Lung (tissue), 11 donors: ENCODE measurements at regions not wholly inside any gene's neighbourhood (a gene's known extent, or its start where the extent isn't known, plus 50 kb on each side); places are given as distances from the start of the nearest gene placed in this dataset.

Source experiments
- ATAC-seq: fragments of 200-7000 bp; cut with Tn5 transposase; one replicate; pipeline ENCODE4 v1.9.1; 2020; ENCODE audit warnings: moderate number of reproducible peaks; ENCODE audit not compliant: insufficient read depth, low FRiP score
- DNase-seq, 3 donors: peaks; one replicate each; pipeline ENCODE4 v3.0.0-alpha.2; 2013 to 2017
- H3K27ac ChIP-seq, 2 donors: one replicate each; pipeline ENCODE4 v1.5.1; 2013; ENCODE audit warnings: mild to moderate bottlenecking in 2 of 2, moderate library complexity in 2 of 2, control low read depth in 1 of 2, inconsistent platforms in 1 of 2, low read depth in 1 of 2, low read length in 1 of 2
- H3K27me3 ChIP-seq, 3 donors: one replicate each; pipeline ENCODE4 v1.5.1; 2013; ENCODE audit warnings: low read length in 2 of 3; ENCODE audit not compliant: control insufficient read depth in 3 of 3, insufficient read depth in 3 of 3
- H3K36me3 ChIP-seq, 4 donors: one replicate each; pipeline ENCODE4 v1.5.1; 2013; ENCODE audit warnings: low read length in 4 of 4, mild to moderate bottlenecking in 1 of 4, moderate library complexity in 1 of 4; ENCODE audit not compliant: control insufficient read depth in 4 of 4, insufficient read depth in 4 of 4
- H3K4me1 ChIP-seq, 5 donors: one replicate each; pipeline ENCODE4 v1.5.1; 2013; ENCODE audit warnings: low read length in 5 of 5, mild to moderate bottlenecking in 2 of 5, moderate library complexity in 1 of 5; ENCODE audit not compliant: control insufficient read depth in 5 of 5, insufficient read depth in 5 of 5
- H3K4me3 ChIP-seq: one replicate; pipeline ENCODE4 v1.5.1; 2013; ENCODE audit warnings: mild to moderate bottlenecking, control low read depth, moderate library complexity
- H3K9ac ChIP-seq, 2 donors: one replicate each; pipeline ENCODE4 v1.5.1; 2013; ENCODE audit warnings: low read length in 2 of 2, control low read depth in 1 of 2; ENCODE audit not compliant: insufficient read depth in 1 of 2
- H3K9me3 ChIP-seq, 4 donors: one replicate each; pipeline ENCODE4 v1.5.1; 2013; ENCODE audit warnings: low read length in 3 of 4, mild to moderate bottlenecking in 1 of 4, moderate library complexity in 1 of 4; ENCODE audit not compliant: control insufficient read depth in 4 of 4, insufficient read depth in 3 of 4
- CTCF ChIP-seq: IDR thresholded peaks from 2 replicates; pipeline ENCODE4 v1.5.1; 2012; ENCODE audit warnings: mild to moderate bottlenecking; ENCODE audit errors: control extremely low read depth, extremely low read depth
- WGBS, 2 donors: extraction: QIAGEN DNeasy Blood & Tissue Kit; methylation state at CpG; one replicate each; pipeline ENCODE4 v1.1.7; 2013; 5-methylcytosine and 5-hydroxymethylcytosine counted together
- donor health status: control.
- donor health status: control.
- donor health status: Bipolar disorder and iron deficiency.
- donor health status: healthy.
- donor health status: DM: yes; HTN: yes; CAD: no.

DNA sequence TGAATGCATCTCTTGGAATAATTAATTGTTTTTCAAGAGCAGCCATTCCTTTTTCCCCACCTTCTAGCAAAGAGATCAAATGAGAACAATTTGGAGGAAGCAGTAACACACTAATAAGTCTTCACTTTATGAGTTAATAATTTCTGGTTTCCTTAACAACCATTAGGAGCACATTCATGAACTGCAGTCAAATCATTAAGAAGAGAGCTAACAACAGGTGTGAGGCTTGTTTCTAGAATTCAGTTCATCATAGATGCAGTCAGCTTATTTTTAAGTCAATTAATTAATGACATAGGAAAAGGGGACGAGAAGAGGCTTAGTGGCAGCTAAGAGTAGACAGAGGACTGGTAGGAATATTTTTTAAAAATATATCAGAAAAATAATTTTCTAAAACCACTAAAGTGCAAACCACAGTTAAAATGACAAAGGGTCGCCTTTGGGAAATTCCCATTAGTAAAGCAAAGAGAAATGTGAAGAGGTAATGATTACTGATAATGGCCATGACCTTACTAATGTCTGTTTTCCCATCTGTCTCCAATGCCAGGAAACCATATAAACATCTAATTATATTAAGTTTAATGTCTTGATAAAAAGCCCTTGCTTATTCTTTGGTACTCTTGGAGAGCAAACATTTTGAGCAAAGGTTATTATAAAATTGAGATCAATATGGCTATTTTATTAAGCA is 184.2 kb downstream of the KCNJ2 start:
- Histone ChIP-seq H3K9me3 (no peaks in the 10 kb centered on the region), H3K4me1 (no peaks in the 10 kb centered on the region), H3K27me3 (no peaks in the 10 kb centered on the region), H3K36me3 (no peaks in the 10 kb centered on the region), H3K4me3 (no peak overlapping the region), H3K27ac (no peak overlapping the region), H3K9ac (no peak overlapping the region)
- no peak for TF ChIP-seq CTCF
- ATAC-seq (no peak), DNase-seq (no peak)
- 90 to 92% methylated on average over 2 of the region's 2 CpGs for WGBS, 2 donors

DNA sequence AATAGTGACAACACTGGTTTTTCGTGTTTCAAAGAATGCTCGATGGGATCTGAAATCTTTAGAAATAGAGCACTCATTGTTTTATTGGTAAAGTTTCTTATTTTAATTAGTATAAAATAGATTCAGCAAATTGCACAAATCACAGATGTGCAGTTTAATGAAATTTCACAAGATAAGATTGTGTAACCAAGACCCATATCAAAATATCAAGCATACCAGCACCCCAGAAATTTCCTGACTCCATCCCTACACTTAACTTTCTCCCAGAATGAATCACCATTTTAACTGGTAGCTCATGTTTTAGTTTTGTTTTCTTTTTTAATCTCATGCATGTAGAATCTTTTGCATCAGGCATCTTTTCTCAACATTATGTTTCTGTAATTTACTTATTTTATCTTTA is 185.9 kb downstream of the KCNJ2 start:
- no peak for DNase-seq
- no peak overlapping the region for H3K9ac ChIP-seq
- H3K27me3 ChIP-seq: no peaks in the 10 kb centered on the region
- 70 to 92% methylated on average over 2 of the region's 2 CpGs for whole genome bisulfite sequencing, 2 donors
- TF ChIP-seq CTCF: no peak
- no peaks in the 10 kb centered on the region for H3K36me3 ChIP-seq
- no peaks in the 10 kb centered on the region for H3K9me3 ChIP-seq
- no peak for ATAC-seq
- H3K27ac ChIP-seq: no peak overlapping the region
- H3K4me1 ChIP-seq: no peaks in the 10 kb centered on the region
- no peak overlapping the region for H3K4me3 ChIP-seq

GRCh38 chr17:70357190-70357589 is 187.9 kb downstream of the KCNJ2 start:
- ATAC-seq (no peak), DNase-seq (no peak)
- TF ChIP-seq CTCF: no peak
- Histone ChIP-seq H3K4me1 (no peaks in the 10 kb centered on the region), H3K36me3 (no peaks in the 10 kb centered on the region), H3K9me3 (no peaks in the 10 kb centered on the region), H3K4me3 (no peak overlapping the region), H3K9ac (no peak overlapping the region), H3K27ac (no peak overlapping the region), H3K27me3 (no peaks in the 10 kb centered on the region)
- 93 to 98% methylated on average over 5 of the region's 5 CpGs for WGBS, 2 donors

- DNase-seq: no peak
- Histone ChIP-seq H3K4me3 (no peak overlapping the region), H3K27ac (no peak overlapping the region), H3K9ac (no peak overlapping the region), H3K9me3 (no peaks in the 10 kb centered on the region), H3K27me3 (no peaks in the 10 kb centered on the region), H3K36me3 (no peaks in the 10 kb centered on the region), H3K4me1 (peaks cover 0 to 23% (median 0%) of the 10 kb centered on the region in 5 donors)
- ATAC-seq: peak; percentile 27
- TF ChIP-seq CTCF: no peak
- WGBS, 2 donors: 15 to 21% methylated on average over 2 of the region's 2 CpGs
These were observed 195.8 kb downstream of the KCNJ2 start for GRCh38 chr17:70365091-70365583.
